Middle frontal gyrus (tissue), 1 donor: ENCODE measurements at regions not wholly inside any gene's neighbourhood (a gene's known extent, or its start where the extent isn't known, plus 50 kb on each side); places are given as distances from the start of the nearest gene placed in this dataset.

Experiments used
- DNase-seq: peaks from one replicate; pipeline ENCODE4 v3.0.0-alpha.2; 2015; ENCODE audit warnings: low spot score; ENCODE audit errors: extremely low spot score

DNA sequence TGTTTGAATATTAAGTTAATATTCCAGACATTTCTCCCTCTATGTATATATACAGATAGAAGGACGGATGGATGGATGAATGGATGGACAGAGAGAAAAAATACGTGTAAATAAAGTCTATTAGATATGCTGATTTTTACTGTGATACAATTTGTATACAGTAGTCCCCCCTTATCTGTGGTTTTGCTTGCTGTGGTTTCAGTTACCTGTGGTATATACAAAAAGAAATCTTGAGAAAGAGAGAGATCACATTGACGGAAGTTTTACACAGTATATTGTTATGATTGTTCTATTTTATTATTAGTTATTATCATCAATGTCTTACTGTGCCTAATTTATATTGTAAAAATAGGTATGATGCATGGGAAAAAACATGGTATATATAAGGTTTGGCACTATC is 290.2 kb downstream of the UTRN start:
- DNase-seq, result no peak

DNA sequence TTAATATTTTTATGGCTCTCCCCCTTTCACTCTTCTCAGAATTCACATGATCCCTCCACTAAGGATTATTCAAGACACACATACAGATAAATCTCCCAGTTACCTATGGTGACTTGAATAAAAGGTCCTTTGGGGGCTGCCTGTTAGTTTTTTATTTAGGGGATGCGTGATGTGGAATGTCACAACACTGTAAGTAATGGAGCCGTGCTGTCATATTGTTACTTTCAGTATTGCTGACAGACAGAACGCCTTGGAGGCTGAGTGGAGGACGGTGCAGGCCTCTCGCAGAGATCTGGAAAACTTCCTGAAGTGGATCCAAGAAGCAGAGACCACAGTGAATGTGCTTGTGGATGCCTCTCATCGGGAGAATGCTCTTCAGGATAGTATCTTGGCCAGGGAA is 291.7 kb downstream of the UTRN start:
- no peak for DNase-seq

DNA sequence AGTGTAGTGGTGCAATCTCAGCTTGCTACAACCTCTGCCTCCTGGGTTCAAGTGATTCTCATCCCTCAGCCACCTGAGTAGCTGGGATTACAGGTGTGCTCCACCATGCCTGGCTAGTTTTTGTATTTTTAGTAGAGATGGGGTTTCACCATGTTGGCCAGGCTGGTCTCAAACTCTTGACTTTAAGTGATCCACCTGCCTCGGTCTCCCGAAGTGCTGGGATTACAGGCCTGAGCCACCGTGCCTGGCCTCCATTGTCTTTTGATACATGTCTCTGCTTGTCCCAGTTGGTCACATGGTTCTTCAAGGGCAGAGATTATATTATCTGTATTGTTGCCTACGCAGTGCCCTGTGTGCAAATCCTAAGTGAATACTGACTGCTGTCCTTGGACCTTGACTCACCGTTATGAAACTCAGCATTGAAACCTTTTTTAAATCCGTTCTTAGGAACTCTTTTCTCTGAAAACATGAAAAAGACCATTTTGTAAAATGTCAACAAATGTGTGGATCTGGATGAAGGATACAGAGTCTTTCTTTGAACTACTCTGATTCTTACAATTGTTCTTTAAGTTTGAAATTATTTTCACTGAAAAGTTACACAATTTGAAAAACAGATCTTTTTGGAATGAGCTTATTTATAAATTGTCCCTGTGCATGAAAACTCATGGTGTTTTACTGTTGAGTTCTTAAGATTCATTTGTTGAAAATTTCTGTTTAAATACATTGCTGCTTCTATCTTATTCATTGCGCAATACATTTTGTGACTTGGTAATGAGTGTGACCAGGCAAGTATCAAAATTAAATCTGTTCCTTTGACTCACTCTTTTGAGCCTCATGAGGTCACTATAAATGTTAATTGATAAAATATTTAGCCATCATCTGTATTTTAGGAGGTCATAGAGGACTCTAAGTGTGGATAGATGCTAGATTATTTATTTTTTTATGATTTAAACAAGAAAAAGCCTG is 293.5 kb downstream of the UTRN start:
- DNase-seq, result no peak

DNA sequence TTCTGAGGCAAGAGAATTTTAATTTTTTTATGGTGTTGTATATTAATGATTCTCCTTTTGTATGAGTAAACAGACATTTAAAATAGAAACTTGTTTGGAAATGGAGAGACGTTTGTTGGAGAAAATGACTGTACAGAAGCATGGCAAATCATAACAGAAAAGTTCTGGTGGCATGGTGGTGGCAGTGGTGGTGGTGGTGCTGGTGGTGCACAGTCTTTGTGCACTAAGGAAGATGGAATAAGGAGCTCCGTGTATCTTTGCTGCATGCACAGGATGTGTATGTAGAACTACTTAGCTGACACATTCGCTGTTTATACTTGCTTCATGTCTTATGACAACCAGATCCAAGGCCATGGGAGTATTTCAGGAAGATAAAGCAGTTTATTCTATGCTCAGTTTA is 294.9 kb downstream of the UTRN start:
- DNase-seq, result no peak

DNA sequence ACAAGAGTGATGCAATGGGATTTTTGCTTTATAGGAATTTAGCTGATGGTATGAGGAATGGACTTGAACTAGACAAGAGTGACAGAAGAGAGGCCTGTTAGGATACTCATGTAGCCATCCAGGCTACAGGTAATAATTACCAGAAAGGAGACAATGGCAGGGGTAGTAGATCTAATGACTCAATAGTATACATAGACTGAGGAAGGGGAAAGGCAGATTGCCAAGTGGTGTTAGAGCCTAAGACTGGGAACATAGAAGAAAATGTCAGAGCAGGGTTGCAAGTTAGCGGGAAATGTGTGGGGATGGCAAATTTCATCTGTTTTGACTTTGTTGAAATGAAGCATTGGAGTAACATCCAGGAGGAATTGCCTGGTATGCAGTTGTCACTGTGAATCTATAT is 295.6 kb downstream of the UTRN start:
- DNase-seq, result no peak

DNA sequence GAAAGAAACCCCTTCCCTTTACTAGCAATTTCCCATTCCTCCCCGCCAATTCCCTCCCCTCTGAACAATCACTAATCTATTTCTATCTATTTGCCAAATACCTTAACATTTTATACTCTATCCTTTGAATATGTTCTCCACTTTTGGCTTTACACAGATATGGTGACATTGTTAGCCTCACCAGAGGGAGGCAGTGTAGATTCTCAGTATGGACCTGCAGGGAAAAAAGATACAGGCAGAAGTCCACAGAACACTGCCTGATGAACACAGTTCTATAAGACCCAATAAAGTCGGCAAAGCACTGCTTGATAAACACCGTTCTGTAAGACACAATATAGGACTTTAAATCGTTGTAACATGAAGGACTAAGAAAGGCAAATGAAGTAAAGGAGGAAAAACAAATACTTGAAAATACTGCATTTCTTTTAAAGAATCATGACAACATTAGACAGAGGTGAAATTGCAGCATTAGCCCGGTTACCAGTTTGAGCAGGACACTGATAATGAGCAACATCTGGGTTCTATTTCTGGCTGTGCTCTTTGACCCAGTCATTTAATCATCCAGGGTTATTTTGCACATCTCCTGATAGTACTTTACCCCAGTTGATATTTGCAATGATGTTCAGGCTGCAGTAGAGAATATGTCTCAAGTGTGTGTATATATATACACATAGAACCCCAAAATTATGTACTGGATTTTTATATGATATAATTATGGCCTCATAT is 296.8 kb downstream of the UTRN start:
- no peak for DNase-seq

DNA sequence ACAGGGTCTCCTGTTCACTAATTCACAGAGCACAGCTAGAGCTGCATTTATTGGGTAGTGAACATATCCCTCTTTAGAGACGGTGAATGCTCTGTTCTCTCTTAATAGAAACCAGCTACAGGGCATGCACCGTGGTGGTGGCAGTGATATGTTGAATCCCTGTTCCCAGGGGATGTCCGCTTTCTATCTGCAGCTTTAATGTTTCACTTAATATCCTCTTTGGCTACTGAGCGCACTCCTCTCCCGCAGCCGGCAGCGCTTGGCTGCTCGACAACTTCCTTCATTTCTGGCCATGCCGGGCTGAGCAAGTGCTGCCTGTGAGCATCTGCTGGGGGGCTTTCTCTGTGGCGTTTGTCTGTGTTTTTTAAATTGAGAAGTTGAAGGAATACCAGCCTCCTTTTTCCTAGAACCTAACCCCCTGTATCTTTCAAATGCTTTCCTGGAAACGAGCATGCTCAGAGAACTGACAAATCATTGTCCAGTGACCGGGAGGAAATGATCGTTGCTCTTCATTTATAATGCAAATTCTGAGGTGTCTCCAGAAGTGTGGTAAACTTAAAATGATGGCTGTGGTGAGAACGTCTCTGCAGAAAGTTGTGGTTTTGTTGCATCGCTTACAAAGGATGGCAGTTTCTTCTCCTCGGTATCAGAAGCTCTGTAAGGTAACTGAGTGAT is 297.9 kb downstream of the UTRN start:
- DNase-seq, result no peak

DNA sequence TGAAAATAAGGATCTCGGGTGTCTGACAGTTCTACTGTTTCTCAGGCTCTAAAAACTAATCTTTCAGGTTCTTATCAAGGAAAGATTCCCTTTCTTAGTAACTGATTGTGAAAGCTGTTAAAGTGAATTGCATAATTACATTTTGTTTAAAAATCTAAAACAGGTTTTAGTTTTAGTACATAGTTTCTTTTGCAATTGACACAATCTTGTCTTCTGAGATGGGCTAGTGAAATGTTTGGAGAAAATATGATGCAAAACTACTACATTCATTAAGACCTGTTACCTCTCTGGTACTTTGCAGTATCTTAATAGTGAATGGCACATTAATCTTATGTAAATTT is 298.4 kb downstream of the UTRN start:
- DNase-seq, result no peak

DNA sequence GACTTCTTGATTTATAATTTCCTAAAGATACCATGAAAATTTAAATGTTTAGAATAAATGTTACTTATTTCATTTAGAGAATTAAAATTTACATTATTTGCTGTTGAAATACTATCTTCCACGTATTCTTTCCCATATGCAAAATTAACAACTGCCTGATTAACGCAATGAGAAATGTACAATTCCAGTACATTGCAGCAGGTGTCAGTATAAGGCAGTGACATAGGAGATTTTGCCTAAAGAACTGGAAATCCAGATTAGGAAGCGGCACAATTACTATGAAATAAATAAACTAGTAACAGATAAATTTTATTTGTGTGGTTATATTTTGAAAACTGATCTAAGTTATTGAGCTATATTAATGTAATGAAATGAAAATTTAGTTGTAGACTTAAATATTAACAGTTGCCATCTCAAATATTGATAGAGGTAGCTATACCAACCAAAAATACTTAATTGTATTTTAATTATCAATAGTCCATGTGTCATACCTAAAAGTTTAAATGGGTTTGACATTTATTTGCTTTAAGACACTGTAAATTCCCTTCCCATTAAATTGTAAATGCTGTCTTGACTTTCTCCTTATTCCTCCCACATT is 300.2 kb downstream of the UTRN start:
- DNase-seq, result peak; percentile 73

DNA sequence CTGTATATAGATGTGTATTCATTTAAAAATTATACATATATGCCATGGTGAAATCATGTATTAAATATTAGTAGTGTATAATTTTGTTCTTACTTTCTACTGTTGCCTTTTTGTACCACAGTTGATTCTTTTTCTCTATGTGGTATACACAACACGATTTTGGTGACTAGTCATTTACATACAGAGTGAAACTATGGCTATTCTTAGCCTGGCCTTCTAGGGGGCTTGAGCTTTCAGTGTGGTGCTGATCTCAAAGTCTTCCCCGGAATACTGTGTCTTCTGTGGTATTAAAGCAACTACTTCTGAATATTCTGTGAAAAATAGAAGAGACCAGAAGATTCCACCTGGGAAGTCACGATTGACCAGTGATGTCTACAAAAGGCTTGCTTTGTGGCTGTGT is 301.9 kb downstream of the UTRN start:
- DNase-seq, result no peak

DNA sequence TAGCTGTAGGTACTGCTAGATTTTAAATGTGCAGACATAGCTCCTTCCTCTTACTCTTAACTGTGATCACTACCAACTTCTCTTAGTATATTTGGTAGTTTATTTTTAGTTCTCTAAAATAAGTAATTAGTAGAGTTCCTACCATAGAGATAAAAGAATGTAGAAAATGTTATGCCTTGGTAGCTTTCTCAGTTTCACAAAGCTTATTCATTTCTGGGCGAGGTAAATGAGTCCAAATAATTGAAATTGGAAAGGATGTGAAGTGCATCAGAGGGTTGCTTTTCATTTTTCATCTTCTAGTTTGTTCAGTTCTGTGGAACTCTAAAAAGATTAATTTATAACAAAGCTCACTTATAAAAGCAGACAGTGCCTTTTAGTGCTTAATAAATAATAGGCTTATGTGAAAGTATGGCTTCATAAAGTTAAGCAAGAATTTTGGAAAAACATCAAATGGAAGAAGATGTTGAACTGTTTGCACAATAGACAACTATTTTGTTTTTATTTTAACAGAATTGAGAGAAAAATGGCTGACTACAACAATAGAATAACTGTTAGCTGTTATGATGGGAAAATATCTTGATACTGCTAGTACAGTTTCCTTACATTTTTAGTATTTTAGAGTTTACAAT is 303.7 kb downstream of the UTRN start:
- no peak for DNase-seq

DNA sequence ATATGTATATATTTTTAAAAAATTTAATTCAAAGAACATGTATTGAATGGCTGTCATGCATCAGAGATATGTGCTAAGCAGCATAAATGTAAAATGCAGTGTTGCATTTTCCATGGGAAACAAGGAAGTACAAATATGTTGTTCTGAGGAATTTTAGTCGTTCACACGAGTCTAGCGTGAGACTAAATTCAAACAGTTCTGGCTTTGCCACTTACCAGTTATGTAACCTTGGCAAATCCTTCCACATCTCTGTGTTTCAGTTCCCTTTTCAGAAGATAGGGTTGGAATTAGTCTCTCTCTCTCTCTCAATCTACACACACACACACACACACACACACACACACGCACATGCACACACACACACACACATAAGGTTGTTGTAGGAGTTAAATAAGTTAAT is 305.4 kb downstream of the UTRN start:
- no peak for DNase-seq

DNA sequence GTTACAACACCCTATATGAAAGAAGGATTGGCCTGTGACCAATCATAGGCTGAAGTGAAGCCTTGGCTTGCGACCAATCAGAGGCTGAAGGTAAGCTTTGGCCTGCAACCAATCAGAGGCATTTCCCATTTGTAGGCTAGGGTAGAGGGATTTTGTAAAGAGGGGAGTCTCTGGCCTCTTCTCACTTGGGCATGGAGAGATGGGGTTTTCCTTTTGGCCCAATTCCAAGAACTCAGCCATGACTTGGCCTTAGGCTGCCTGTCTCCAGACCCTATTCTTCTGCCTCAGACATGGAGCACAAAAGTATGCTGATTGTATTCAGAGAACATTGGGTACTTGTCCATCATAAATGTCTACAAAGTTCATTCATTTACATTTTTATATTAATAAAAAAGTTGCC is 308.3 kb downstream of the UTRN start:
- no peak for DNase-seq

DNA sequence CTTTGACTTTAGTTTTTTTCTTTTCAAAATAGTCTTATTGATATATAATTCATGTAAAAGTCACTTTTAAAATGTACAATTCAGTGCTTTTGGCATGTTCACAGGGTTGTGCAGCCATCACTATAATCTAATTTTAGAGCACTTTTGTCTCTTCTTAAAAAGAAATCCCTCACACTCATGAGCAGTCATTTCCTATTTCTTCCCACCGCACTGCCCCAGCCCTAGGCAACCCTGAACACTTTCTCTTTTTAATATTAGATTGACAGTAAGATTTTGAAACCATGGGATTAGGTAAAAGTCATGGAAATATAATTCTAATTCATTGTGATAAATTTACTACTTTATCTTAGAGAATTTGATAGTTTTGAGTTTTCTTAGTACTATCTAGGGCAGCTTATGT is 309.4 kb downstream of the UTRN start:
- DNase-seq, result no peak

DNA sequence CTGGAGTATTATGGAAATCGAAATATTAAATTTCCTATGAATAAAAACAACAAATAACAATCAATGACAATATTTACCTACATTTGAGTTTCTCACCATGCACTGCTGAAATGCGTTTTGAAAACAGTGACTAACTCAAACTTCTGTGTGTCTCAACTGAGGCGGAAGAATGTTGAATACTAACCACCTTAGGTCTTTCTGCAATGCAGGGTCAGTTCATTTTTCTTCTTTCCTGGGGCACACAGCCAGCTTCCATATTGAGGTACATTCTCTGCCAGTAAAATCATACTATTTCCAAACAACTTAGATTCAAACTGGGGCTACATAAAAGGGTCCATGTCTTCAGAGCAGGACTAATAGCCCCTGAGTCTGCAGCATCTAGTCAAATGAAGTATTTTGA is 310.1 kb downstream of the UTRN start:
- no peak for DNase-seq

DNA sequence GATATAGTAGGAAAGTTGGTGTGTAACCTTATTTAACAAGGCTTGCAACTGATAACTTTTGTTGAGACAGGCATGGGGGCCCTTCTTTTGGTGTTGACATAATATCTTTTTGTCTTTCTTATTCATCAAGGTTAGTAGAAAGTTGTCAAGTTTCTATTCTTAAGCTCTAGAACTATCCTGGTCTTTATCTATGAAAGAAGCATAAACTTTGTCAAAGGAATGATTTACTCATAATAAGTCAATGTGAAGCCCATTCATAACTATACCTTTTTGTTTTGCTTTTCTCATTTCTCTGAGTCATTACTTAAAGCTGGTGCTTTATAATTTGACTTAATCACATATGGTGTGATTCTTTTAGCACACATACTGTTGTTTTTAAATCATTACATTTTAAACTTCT is 312.4 kb downstream of the UTRN start:
- DNase-seq, result no peak

DNA sequence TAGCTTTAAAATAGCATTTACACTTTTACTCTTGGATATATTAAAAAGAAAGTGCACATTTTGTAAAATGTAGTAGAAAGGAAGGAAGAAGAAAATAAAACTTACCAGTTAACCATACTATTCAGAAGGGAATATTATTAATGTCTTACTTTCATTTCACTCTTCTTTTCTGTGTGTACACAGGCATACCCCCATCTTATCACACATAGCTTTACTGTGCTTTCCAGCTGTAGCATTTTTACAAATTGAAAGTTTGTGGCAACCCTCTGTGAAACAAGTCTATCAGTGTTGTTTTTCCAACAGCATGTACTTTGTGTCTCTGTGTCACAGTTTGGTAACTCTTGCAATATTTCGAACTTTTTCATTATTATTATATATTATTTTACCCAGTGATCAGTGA is 314.5 kb downstream of the UTRN start:
- DNase-seq, result no peak

DNA sequence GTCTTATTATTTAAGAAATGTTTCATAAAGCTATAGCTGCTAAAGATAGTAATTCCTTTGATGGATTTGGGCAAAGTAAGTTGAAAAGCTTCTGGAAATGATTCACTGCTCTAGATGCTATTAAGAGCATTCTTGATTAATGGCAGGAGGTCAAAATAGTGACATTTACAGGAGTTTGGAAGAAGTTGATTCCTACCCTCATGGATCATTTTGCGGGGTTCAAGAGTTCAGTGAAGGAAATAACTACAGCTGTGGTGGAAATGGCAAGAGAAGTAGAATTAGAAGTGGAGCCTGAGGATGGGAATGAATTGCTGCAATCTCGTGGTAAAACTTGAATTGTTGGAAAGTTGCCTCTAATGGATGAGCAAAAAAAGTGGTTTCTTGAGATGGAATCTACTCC is 316.1 kb downstream of the UTRN start:
- no peak for DNase-seq

DNA sequence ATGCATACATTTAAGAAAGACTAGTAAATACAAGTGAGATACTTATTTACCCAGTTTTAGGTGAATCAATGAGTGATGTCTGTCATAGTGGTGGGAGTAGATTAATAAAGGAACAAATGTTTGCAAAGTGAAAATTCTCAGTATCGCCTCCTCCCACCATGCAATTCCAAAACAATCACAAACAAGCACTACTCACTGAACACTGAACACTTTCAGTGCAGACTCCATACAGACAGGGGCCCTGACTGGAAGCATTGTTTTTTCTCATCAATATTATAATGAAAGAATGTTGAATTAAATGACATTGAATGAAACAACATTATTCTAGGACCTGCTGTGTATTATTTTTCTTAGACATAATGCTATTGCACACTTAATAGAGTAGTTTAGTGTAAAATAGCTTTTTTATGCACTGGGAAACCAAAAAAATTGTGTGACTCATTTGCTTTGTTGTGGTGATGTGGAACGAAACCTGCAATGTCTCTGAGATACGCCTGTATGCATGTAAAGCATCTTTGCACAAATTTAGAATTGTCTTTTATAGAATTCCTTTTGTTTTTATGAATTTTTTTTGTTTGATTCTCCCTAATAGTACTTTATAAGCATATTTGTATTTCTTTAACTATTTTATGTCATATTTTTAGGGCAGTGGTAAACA is 317.5 kb downstream of the UTRN start:
- no peak for DNase-seq

DNA sequence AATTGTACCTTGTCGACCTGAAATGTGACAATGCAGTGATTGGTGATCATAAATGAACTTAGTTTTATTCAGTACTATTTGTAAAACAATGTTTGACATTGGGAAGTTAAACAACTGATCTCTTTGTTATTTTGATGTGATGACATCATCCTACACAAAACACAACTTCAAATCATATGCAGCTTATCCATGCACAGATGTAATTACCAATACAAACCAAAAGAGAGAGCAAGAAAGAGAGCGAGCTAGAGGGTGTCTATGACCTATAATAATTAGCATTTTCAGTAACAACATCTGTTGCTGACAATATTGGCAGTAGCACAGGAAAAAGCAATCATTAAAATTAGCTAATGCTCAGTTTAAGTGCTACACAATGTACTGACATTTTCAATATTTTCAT is 320.9 kb downstream of the UTRN start:
- no peak for DNase-seq
